OCI-LY7 (cell line): ENCODE measurements at regions not wholly inside any gene's neighbourhood (a gene's known extent, or its start where the extent isn't known, plus 50 kb on each side); places are given as distances from the start of the nearest gene placed in this dataset.

ENCODE experiments used
- EZH2phosphoT487 ChIP-seq: fragments of 200-600 bp; sonication (generic); IDR thresholded peaks from 2 replicates; pipeline ENCODE4 v1.6.1; 2018; ENCODE audit warnings: low read depth, borderline replicate concordance, mild to moderate bottlenecking, mixed run types, antibody characterized with exemption, low read length, moderate library complexity, mixed read lengths
- TF ChIP-seq, protein P1 (sequence below): fragments of 200-600 bp; sonication (generic); conservative IDR thresholded peaks from 2 replicates; pipeline ENCODE4 v1.5.1; 2014; ENCODE audit warnings: mild to moderate bottlenecking, antibody characterized with exemption, low read length, moderate library complexity, mixed read lengths

DNA sequence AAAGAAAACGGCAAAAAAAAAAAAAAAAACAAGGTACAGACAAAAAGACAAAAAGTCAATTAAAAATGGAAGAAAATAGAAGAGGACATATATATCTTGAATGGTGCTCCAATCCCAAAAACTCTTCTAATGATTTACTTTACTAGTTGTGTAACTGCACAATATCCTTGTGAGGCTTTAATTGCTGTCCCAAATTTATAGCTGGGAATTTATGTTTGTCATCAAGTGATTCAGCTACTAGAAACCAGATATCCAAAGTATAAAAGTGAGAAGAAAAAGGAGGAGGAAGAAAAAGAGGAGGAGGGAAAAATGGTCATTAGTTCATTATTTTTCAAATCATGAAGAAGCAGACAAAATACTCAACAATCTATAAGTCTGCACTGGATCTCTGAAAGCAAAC, 150.8 kb upstream of the ARPP21 start:
- TF ChIP-seq, protein P1, sequence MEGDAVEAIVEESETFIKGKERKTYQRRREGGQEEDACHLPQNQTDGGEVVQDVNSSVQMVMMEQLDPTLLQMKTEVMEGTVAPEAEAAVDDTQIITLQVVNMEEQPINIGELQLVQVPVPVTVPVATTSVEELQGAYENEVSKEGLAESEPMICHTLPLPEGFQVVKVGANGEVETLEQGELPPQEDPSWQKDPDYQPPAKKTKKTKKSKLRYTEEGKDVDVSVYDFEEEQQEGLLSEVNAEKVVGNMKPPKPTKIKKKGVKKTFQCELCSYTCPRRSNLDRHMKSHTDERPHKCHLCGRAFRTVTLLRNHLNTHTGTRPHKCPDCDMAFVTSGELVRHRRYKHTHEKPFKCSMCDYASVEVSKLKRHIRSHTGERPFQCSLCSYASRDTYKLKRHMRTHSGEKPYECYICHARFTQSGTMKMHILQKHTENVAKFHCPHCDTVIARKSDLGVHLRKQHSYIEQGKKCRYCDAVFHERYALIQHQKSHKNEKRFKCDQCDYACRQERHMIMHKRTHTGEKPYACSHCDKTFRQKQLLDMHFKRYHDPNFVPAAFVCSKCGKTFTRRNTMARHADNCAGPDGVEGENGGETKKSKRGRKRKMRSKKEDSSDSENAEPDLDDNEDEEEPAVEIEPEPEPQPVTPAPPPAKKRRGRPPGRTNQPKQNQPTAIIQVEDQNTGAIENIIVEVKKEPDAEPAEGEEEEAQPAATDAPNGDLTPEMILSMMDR: no peak
- TF ChIP-seq EZH2phosphoT487: no peak
